AG10803 (cell line): ENCODE measurements at regions not wholly inside any gene's neighbourhood (a gene's known extent, or its start where the extent isn't known, plus 50 kb on each side); places are given as distances from the start of the nearest gene placed in this dataset.

Source experiments
- DNase-seq: peaks from one replicate; pipeline ENCODE4 v3.0.0; 2010; ENCODE audit warnings: low read depth
- H3K4me3 ChIP-seq: 2 replicates; pipeline ENCODE4 v1.5.1; 2011; ENCODE audit warnings: mild to moderate bottlenecking, low read length, control low read depth
- TF ChIP-seq, protein P1 (sequence below): conservative IDR thresholded peaks from 2 replicates; pipeline ENCODE4 v1.5.1; 2011; ENCODE audit warnings: mild to moderate bottlenecking, low read length, control low read depth, inconsistent platforms

DNA sequence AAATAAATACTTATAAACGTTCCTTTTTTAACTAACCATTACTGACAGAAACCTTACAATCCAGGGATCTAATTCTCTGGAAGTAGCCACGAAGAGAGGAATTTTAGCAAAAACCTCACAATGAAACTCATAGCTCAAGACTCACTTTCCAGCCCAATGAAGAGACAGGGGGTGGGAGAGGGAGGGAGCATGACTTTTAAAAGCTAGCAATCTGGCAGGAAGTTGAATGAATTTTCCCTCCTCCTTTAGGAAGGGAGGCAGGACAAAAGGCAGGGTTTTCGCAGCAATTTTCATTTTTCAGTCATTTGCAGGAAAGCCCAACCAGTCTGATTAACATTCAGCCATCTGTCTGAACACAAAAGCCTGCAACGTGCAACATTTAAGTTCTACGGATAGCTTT lies 381.5 kb upstream of the PSMD7 start:
- DNase-seq: peak; percentile 10
- H3K4me3 ChIP-seq: no peak overlapping the region
- TF ChIP-seq, protein P1, sequence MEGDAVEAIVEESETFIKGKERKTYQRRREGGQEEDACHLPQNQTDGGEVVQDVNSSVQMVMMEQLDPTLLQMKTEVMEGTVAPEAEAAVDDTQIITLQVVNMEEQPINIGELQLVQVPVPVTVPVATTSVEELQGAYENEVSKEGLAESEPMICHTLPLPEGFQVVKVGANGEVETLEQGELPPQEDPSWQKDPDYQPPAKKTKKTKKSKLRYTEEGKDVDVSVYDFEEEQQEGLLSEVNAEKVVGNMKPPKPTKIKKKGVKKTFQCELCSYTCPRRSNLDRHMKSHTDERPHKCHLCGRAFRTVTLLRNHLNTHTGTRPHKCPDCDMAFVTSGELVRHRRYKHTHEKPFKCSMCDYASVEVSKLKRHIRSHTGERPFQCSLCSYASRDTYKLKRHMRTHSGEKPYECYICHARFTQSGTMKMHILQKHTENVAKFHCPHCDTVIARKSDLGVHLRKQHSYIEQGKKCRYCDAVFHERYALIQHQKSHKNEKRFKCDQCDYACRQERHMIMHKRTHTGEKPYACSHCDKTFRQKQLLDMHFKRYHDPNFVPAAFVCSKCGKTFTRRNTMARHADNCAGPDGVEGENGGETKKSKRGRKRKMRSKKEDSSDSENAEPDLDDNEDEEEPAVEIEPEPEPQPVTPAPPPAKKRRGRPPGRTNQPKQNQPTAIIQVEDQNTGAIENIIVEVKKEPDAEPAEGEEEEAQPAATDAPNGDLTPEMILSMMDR: no peak

DNA sequence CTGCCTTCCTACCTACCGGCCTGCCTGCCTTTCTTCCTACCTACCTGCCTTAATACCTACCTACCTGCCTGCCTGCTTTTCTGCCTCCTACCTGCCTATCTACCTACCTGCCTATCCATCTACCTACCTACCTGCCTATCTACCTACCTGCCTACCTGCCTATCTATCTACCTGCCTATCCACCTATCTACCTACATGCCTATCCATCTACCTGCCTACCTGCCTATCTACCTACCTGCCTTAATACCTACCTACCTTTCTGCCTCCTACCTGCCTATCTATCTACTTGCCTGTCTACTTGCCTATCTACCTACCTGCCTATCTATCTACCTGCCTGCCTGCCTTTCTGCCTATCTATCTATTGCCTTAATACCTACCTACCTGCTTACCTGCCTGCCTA lies 383.8 kb upstream of the PSMD7 start:
- no peak overlapping the region for H3K4me3 ChIP-seq
- no peak for DNase-seq
- TF ChIP-seq, protein P1: no peak

DNA sequence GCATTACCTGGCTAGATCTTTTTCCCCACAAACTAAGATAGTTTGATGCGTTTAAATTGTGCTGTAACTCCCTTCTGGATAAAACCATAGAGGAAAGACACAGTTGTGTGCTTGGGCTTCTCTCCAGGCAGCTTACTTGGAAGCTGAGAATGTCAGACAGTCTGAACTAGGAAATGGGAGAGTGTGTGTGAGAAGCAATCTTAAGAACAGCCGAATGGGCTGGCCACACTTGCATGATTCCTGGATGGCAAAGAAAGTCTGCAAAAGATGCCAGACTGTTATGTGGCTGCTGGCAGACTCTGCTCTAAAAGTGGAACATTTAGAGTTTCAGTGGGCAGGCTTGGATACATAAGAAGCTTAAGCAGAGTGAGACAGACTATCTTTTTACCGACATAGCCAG lies 384.3 kb upstream of the PSMD7 start:
- TF ChIP-seq, protein P1: no peak
- H3K4me3 ChIP-seq: no peak overlapping the region
- DNase-seq: no peak

DNA sequence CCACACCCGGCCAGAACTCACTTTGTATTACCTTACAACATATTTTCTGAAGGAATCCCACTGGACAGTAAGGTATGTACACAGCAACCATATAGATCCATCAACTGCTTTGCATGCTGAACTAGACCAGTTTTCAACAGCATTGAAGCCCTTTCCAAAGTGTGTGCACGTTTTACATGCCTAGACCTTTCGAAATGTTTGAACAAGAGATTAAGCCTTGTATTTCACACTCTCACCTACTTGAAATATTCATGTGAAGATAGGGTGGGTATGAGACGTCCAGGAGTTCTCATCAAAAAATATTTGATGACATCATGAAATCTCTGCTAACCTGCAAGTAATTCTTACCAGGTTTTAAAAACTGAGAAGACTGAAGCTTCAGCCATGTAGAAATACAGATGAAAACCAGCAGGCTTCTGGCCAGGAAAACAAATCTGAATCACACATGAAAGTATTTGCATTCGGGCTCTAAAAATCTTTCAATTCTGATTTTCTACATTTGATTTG lies 387.0 kb upstream of the PSMD7 start:
- no peak overlapping the region for H3K4me3 ChIP-seq
- TF ChIP-seq, protein P1: no peak
- no peak for DNase-seq

DNA sequence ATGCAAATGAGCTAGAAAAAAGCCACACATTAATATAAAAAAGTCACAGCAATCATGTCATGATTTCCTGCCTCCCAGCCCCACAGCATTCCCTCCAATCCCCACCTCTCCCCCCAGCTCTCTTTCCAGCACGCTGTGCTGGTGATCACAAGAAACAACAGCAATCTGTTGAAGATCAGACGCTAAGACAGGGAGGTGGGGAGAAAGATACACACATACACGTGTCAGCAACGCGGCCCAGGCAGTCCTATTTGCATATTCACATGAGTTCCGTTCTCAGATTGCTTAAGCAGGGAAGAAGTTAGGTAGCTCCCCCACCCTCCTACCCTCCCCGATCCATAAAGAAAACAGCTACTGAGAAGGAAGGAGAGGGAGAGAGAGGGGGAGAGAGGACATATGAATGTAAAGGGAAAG lies 405.5 kb upstream of the PSMD7 start:
- TF ChIP-seq, protein P1: no peak
- peak; percentile 0 for DNase-seq
- no peak overlapping the region for H3K4me3 ChIP-seq

DNA sequence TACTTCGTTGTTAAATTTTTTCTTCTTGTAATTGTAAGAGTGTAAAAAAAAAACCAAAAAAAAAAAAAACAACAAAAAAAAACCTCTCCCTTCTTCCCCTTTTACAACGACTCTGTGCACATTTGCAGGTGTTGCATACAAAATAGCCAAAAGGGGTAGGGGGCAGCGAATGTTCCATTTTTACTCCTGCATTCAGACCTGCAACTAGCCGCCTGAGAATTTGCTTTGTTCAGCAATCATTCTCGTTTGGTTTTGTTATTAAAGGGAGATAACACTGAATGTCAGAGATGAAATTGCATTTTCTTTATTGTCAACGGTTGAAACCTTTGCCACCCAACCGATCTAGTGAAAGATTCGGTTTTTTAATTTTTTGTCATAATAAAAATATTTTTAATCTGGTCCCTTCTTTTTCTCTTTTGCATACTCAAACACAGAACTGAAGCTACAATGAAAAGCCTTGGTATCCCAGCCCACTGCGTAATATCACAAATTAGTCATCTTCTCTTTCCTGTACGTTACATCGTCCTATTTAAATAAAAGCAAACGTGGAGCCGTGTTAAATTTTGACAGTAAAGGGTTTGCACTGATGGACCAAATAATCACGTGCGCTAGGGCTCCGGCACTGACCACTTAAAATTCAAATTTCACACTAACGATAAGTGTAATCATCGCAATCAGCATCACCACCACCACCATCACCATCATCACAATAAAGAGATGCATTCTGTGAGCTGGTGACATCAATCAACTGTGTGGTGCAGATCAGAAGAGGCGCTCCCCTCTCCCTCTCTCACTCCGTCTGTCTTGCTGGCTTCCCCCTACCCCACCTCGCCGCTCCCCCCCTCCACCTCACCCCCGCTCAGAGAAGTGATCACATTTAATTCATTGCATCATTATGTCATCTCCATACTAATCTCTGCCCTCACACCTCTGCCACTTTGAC lies 406.2 kb upstream of the PSMD7 start:
- TF ChIP-seq, protein P1: no peak
- DNase-seq: no peak
- H3K4me3 ChIP-seq: no peak overlapping the region
